Hematopoietic multipotent progenitor cell treated with erythropoietin and hydrocortisone succinate and interleukin-3 and kit ligand, for 8 days (in vitro differentiated cells): ENCODE measurements at regions not wholly inside any gene's neighbourhood (a gene's known extent, or its start where the extent isn't known, plus 50 kb on each side); places are given as distances from the start of the nearest gene placed in this dataset.

ENCODE experiments used
- DNase-seq: peaks from one replicate; pipeline ENCODE4 v3.0.0-alpha.2; 2015

- DNase-seq: no peak
Measured at GRCh38 chr7:31284106-31284505, 56.4 kb downstream of the NEUROD6 start.

- no peak for DNase-seq
Measured at GRCh38 chr7:31271641-31272405, 68.7 kb downstream of the NEUROD6 start.

GRCh38 chr7:31267486-31267885 is 73.0 kb downstream of the NEUROD6 start:
- no peak for DNase-seq

- no peak for DNase-seq
Measured at GRCh38 chr7:31263338-31263737, 77.2 kb downstream of the NEUROD6 start.

DNA sequence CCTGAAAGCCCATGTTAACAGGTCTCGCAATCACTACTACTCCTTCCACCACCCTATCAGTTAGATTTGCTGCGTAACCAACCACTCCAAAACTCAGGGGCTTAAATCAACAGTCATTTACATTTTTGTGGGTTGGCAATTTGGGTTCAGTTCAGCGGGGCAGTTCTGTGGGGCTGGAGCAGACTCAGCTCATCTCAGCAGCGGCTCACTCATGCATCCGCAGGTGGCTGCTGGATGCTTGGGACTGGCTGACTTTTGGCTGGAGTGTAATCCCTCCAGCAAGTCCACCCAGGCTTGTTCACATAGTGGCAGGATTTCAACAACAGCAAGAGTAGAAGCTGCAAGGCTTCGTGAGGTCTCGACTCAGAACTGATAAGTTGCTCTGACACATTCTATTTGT is 79.2 kb downstream of the NEUROD6 start:
- no peak for DNase-seq

GRCh38 chr7:31260851-31261250 is 79.7 kb downstream of the NEUROD6 start:
- DNase-seq: no peak

GRCh38 chr7:31258391-31258790 is 82.1 kb downstream of the NEUROD6 start:
- DNase-seq: no peak

DNA sequence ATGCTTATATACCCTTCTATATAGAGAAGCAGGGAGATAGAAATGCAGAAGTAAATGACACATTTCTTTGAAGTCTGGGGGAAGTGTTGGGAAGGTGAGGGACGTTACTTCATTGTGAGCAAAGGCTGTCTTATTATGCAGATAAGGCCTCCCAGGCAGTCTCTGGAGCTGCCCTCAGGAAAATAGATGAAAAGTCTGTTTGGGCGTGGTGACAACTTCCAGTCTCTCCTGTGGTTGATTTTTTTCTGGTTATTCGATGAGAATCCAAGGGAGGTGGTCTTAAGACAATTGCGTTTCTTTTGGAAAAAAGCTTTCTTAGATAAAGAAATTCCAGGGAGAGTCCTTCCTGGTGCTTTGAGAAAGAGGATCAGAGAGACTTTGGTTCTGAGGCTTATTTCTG is 84.0 kb downstream of the NEUROD6 start:
- DNase-seq: no peak

GRCh38 chr7:31254926-31255325 is 85.6 kb downstream of the NEUROD6 start:
- no peak for DNase-seq

DNA sequence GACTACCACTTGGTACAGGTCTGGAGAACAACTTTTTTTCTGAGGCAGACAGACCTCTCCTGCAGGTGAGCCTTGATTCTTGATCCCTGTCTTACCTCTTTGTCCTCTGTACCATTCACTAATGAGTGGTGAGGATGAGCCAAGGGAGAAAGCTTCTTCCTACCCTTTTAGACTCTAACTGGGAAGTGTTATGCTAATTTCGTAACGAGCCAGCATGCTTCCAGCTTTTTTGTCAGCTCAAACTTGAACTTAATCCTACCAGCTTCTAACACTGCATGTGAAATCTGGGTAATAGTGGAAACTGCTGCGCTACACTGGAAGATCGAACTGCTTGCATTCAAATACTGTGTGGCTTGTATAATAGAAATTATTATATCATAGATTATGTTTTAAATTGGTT is 87.0 kb downstream of the NEUROD6 start:
- DNase-seq: no peak

GRCh38 chr7:31251441-31251840 is 89.1 kb downstream of the NEUROD6 start:
- no peak for DNase-seq

DNA sequence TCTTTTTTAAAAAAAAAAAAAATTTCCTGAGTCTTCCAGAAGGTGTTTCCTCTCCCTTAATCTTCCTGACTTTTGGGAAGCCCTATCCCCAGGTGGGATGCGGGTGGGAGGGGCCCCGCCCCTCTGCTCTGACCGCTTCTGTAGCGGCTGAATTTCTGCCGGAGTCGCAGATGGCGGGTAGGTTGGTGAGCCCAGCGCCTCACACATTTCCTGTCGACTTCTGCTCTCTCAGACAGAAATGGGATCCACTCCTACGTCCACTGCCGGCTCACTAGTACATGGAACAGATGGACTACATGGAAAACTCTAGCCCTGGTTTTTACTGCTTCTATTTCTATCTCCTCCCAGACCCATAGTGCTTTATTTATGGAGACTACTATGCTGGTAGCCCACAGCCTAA is 90.9 kb downstream of the NEUROD6 start:
- DNase-seq: no peak

DNA sequence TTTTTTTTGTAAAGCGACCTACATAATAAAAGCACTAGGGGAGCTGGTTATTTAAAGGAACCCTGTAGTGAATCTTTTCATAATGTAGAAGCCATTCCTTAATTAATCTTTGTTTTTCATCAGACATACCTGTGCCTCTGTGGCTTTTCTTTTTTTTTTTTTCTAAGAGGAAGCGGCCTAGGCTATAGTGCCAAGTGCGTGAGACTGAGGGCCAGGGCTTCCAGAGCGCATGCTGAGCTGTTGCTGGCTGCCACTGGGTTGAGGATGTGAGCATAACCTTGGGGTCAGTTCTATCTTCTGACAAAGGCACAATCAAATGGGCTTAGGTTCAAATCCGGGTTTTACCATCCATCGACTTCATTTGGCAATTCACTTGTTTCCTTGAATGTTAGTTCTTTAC is 103.7 kb downstream of the NEUROD6 start:
- no peak for DNase-seq

- no peak for DNase-seq
Measured at GRCh38 chr7:31234836-31235605, 105.5 kb downstream of the NEUROD6 start.

DNA sequence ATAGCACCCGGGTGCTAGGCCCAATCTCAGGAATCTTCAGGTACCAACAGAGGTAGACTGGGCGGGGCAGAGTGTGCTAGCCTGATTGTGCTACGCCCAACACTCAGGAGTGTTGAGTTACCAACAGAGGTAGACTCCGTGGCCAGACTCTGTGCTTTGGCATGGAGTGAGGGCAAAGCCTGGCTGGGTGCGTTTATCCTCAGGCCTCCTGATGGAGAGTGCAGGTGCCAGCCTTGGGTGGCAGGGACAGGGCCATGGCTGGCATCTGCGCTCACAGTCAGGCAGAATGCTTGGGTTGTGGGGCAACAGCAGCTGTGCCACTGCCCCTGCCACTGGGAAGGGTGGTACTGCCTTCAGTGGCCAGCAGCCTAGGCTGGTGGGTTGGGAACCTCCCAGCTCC is 111.6 kb downstream of the NEUROD6 start:
- no peak for DNase-seq

- DNase-seq: no peak
Measured at GRCh38 chr7:31214751-31215150, 125.8 kb downstream of the NEUROD6 start.

DNA sequence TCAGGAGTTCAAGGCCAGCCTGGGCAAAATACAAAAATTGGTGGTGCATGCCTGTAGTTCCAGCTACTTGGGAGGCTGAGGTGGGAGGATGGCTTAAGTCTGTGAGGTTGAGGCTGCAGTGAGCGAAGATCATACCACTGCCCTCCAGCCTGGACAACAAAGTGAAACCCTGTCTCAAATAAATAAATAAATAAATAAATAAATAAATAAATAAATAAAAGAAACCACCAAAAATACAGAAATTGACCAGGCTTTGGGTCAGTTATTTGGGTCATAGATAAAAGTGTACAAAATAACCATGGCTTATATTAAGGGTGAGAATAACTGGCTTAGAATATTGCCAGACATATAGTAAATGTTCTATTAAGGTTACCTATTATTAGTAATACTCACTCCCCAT is 129.2 kb downstream of the NEUROD6 start:
- DNase-seq: no peak

DNA sequence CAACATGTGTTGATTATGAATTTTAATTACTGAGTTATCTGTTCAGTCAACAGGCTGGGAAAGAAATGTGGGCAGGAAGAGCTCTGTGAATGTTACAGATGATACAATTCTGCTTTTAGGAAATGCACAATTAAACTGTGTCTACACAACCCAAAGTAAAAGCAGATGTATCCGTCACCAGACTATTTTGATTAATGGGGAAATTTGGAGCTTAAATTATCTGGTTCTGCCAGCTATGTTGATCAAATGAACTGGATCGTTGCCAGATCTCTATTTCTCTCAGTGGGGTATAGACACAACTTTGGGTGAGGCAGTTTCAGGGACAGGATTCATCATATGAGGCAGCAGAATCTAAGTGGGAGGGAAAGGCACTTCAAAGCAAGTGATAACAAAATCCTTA is 136.5 kb downstream of the NEUROD6 start:
- DNase-seq: peak; percentile 4

GRCh38 chr7:31203551-31203950 is 137.0 kb downstream of the NEUROD6 start:
- DNase-seq: no peak

GRCh38 chr7:31202801-31203200 is 137.7 kb downstream of the NEUROD6 start:
- no peak for DNase-seq

- DNase-seq: peak; percentile 64
Measured at GRCh38 chr7:31192986-31193385, 140.9 kb downstream of the ADCYAP1R1 start.

GRCh38 chr7:31190906-31191305 is 138.8 kb downstream of the ADCYAP1R1 start:
- peak; percentile 62 for DNase-seq

DNA sequence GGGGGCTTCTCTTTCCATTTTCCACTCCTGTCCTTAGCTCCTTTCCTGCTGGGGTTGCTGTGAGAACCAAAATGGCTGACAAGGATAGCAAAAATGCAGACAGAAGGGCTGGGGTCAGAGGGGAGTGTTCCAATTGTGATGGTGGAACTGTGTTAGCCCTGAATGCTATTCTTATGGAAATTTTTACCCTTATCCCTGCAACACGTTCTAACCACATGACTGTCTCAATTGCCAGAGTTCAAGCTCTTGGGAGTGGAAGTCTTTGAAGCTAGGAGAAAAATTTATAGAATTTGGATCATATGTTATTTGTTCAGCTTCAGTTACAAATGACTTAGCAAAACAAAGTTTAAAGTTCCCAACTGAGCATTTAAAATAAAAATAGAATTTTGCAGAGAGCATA is 134.1 kb downstream of the ADCYAP1R1 start:
- DNase-seq: no peak

- DNase-seq: no peak
Measured at GRCh38 chr7:31175672-31176071, 123.6 kb downstream of the ADCYAP1R1 start.

DNA sequence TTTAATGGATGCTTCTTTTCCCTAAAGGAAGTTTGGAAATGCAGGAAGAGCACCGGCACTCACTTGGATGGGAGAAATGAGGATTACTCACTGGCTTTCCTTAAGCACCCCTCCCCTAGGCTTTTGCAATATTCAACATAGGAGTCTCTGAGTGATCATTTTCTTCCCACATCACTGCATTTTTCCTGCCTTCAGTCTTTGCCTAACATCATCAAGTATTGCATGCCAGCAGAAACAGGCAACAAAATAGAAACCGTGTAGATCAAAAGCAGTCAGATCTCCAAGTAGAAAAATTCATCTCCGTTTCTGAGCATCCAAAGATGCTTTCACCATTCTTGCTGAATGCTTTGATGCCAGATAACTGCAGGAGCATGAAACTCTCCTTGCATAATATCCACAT is 119.9 kb downstream of the ADCYAP1R1 start:
- no peak for DNase-seq
